ENCODE measurements at regions not wholly inside any gene's neighbourhood (a gene's known extent, or its start where the extent isn't known, plus 50 kb on each side); places are given as distances from the start of the nearest gene placed in this dataset.
"Not testable (repeated sequence)": the region's sequence is repeated elsewhere in the genome, so short reads cannot be mapped to it uniquely, and the experiment has no call there.

DNA sequence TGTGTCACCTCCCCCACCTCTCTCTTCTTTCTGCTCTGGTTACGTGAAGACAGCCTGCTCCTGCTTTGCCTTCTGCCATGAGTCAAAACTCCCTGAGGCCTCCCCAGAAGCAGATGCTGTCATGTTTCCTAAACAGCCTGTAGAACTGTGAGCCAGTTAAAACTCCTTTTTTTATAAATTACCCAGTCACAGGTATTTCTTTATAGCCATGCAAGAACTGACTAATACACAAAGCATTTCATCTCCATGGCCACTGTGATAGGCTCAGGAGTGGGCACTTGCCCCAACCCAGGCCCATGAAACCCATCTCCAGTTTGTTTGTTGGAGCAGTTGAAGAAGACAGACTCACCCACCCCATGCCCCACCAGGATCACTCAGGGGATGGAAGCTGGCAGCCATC lies 253.3 kb upstream of the ISX start:
- DNase-seq (ENCODE audit: insufficient read length, low spot score) (no peak), FAIRE-seq (no peak)
- TF ChIP-seq POU2F2 (IDR thresholded peaks at IDR 0.05; ENCODE audit: low read depth, low read length) = no peak
- no peak for TF ChIP-seq POLR2AphosphoS5 (IDR thresholded peaks at IDR 0.05; ENCODE audit: low read depth, low read length)
- TF ChIP-seq PAX5 (IDR thresholded peaks at IDR 0.05; ENCODE audit: insufficient read depth, low read length, severe bottlenecking) = no peak
- TF ChIP-seq SPI1 (IDR thresholded peaks at IDR 0.05; ENCODE audit: low read depth, low read length) = no peak
- no peak for TF ChIP-seq POLR2A (IDR thresholded peaks at IDR 0.05; ENCODE audit: low read depth, low read length)
- TF ChIP-seq TAF1 (IDR thresholded peaks at IDR 0.05; ENCODE audit: low read depth, low read length) = no peak

DNA sequence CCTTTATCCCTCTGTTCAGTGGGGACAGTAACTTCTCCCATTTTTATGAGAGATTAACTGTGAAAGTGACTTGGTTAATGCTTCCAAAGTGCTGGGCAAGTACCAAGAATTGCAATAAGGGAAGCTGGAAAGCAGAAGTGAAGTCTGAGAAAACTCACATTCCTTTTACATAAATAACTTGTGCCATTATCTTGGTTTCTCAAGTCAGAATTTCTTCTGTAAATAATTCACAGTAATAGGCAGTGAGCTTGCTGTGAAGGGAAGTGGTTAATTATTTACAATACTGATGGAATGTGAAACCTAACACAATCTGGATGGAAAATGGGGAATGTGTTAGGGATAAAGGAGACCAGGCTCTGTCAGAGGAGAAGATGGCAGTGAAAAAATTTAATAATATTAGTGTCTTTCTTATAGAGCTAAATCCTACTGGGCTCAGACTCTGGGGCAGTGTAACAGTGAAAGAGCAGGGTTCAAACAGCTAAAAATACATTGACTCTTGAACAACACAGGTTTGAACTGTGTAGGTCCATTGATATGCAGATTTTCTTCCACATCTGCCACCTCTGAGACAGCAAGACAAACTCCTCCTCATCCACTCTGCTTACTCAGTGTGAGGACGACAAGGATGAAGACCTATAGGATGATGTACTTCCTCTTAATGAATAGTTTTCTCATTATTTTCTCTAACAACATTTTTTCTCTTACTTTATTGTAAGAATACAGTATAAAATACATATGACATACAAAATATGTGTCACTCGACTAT lies 251.5 kb upstream of the ISX start:
- FAIRE-seq (no peak), DNase-seq (ENCODE audit: insufficient read length, low spot score) (no peak)
- TF ChIP-seq SPI1 (IDR thresholded peaks at IDR 0.05; ENCODE audit: low read depth, low read length) (no peak), POLR2A (IDR thresholded peaks at IDR 0.05; ENCODE audit: low read depth, low read length) (no peak), TAF1 (IDR thresholded peaks at IDR 0.05; ENCODE audit: low read depth, low read length) (no peak), POLR2AphosphoS5 (IDR thresholded peaks at IDR 0.05; ENCODE audit: low read depth, low read length) (no peak), POU2F2 (IDR thresholded peaks at IDR 0.05; ENCODE audit: low read depth, low read length) (no peak), PAX5 (IDR thresholded peaks at IDR 0.05; ENCODE audit: insufficient read depth, low read length, severe bottlenecking) (no peak)

- TF ChIP-seq POLR2A (IDR thresholded peaks at IDR 0.05; ENCODE audit: low read depth, low read length) = no peak
- TF ChIP-seq POU2F2 (IDR thresholded peaks at IDR 0.05; ENCODE audit: low read depth, low read length) = no peak
- TF ChIP-seq TAF1 (IDR thresholded peaks at IDR 0.05; ENCODE audit: low read depth, low read length) = no peak
- TF ChIP-seq PAX5 (IDR thresholded peaks at IDR 0.05; ENCODE audit: insufficient read depth, low read length, severe bottlenecking) = no peak
- no peak for TF ChIP-seq SPI1 (IDR thresholded peaks at IDR 0.05; ENCODE audit: low read depth, low read length)
- TF ChIP-seq POLR2AphosphoS5 (IDR thresholded peaks at IDR 0.05; ENCODE audit: low read depth, low read length) = no peak
- no peak for FAIRE-seq
Measured at GRCh38 chr22:34829485-34829884, 236.5 kb upstream of the ISX start.

DNA sequence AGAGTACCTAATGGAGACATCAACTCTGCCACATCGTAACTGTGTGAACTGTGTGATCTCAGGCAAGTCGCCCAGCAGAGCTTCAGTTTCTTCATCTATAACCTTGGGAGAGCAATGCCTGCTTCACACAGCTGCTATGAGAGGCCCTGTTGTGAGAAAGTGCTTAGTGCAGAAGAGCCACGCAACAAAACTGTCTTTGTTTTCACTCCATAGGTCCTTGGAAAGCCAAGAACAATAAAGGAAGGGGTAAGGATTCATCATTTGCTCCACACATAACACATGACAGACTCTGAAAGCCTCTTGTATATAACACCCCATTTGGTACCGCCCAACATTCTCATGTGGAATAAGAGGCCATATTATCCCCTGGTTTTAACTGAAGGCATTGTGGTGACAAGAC lies 231.9 kb upstream of the ISX start:
- DNase-seq (ENCODE audit: insufficient read length, low spot score) (no peak), FAIRE-seq (no peak)
- no peak for TF ChIP-seq POU2F2 (IDR thresholded peaks at IDR 0.05; ENCODE audit: low read depth, low read length)
- TF ChIP-seq SPI1 (IDR thresholded peaks at IDR 0.05; ENCODE audit: low read depth, low read length) = no peak
- no peak for TF ChIP-seq TAF1 (IDR thresholded peaks at IDR 0.05; ENCODE audit: low read depth, low read length)
- no peak for TF ChIP-seq PAX5 (IDR thresholded peaks at IDR 0.05; ENCODE audit: insufficient read depth, low read length, severe bottlenecking)
- no peak for TF ChIP-seq POLR2A (IDR thresholded peaks at IDR 0.05; ENCODE audit: low read depth, low read length)
- no peak for TF ChIP-seq POLR2AphosphoS5 (IDR thresholded peaks at IDR 0.05; ENCODE audit: low read depth, low read length)

More at GRCh38 chr22:34829485-34829884, 236.5 kb upstream of the ISX start:
- no peak for DNase-seq (ENCODE audit: insufficient read length, low spot score)

DNA sequence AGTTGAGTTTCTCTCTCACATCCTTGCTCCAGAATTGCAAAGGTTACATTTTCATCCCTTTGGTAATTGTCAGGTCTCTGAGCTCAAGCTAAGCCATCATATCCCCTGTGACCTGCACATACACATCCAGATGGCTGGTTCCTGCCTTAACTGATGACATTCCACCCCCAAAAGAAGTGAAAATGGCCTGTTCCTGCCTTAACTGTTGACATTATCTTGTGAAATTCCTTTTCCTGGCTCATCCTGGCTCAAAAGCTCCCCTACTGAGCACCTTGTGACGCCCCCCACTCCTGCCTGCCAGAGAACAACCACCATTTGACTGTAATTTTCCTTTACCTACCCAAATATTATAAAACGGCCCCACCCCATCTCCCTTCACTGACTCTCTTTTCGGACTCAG lies 231.4 kb upstream of the ISX start:
- FAIRE-seq; DNase-seq (ENCODE audit: insufficient read length, low spot score): not testable (repeated sequence)

DNA sequence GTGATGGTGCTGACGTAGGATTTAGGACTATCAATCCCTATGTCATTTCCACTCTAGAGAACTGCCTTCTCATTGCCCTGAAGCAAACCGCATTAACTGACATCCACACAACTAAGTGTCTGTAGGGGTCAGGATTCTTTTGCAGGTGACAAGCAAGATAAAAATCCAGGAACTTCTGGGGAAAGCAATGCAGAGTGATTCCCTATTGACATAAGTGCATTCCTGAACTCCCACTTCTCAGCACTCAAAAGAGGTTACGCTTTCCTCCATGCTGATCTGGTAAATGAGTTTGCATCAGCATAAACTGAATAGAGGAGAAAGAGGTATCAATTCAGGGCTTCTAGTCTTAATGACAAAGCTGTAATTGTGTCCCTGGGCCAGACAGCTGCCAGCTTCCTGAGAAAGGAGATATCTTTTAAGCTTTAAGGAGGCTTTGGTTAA lies 224.6 kb upstream of the ISX start:
- FAIRE-seq = no peak
- no peak for TF ChIP-seq POLR2AphosphoS5 (IDR thresholded peaks at IDR 0.05; ENCODE audit: low read depth, low read length)
- TF ChIP-seq TAF1 (IDR thresholded peaks at IDR 0.05; ENCODE audit: low read depth, low read length) = no peak
- TF ChIP-seq POLR2A (IDR thresholded peaks at IDR 0.05; ENCODE audit: low read depth, low read length) = no peak
- no peak for TF ChIP-seq POU2F2 (IDR thresholded peaks at IDR 0.05; ENCODE audit: low read depth, low read length)
- TF ChIP-seq SPI1 (IDR thresholded peaks at IDR 0.05; ENCODE audit: low read depth, low read length) = no peak
- no peak for TF ChIP-seq PAX5 (IDR thresholded peaks at IDR 0.05; ENCODE audit: insufficient read depth, low read length, severe bottlenecking)
- DNase-seq (ENCODE audit: insufficient read length, low spot score) = no peak

DNA sequence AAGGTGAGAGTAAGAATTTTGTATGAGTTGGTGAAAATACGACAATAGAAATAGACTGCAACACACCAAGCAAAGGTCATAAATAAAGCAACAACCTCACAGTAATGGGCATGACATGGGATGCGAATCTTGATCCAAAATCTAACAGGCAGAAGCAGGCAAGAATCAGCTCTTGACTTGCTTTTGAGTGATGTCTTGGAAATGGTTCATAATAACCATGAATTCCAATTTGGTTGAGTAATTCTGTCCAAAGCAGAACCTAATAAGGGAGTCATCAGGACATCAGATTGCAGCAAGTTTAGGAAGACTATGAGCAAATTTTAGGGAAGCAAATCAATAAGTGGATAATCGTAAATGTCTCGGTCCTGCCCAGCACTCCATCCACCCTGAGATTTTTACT lies 224.0 kb upstream of the ISX start:
- no peak for DNase-seq (ENCODE audit: insufficient read length, low spot score)
- FAIRE-seq = no peak
- TF ChIP-seq SPI1 (IDR thresholded peaks at IDR 0.05; ENCODE audit: low read depth, low read length) (no peak), TAF1 (IDR thresholded peaks at IDR 0.05; ENCODE audit: low read depth, low read length) (no peak), POLR2AphosphoS5 (IDR thresholded peaks at IDR 0.05; ENCODE audit: low read depth, low read length) (no peak), PAX5 (IDR thresholded peaks at IDR 0.05; ENCODE audit: insufficient read depth, low read length, severe bottlenecking) (no peak), POU2F2 (IDR thresholded peaks at IDR 0.05; ENCODE audit: low read depth, low read length) (no peak), POLR2A (IDR thresholded peaks at IDR 0.05; ENCODE audit: low read depth, low read length) (no peak)

- no peak for TF ChIP-seq PAX5 (IDR thresholded peaks at IDR 0.05; ENCODE audit: insufficient read depth, low read length, severe bottlenecking)
- TF ChIP-seq TAF1 (IDR thresholded peaks at IDR 0.05; ENCODE audit: low read depth, low read length) = no peak
- TF ChIP-seq POU2F2 (IDR thresholded peaks at IDR 0.05; ENCODE audit: low read depth, low read length) = no peak
- TF ChIP-seq POLR2AphosphoS5 (IDR thresholded peaks at IDR 0.05; ENCODE audit: low read depth, low read length) = no peak
- no peak for TF ChIP-seq SPI1 (IDR thresholded peaks at IDR 0.05; ENCODE audit: low read depth, low read length)
- no peak for TF ChIP-seq POLR2A (IDR thresholded peaks at IDR 0.05; ENCODE audit: low read depth, low read length)
- FAIRE-seq = no peak
- DNase-seq (ENCODE audit: insufficient read length, low spot score) = no peak
Measured at GRCh38 chr22:34842630-34843029, 223.3 kb upstream of the ISX start.

DNA sequence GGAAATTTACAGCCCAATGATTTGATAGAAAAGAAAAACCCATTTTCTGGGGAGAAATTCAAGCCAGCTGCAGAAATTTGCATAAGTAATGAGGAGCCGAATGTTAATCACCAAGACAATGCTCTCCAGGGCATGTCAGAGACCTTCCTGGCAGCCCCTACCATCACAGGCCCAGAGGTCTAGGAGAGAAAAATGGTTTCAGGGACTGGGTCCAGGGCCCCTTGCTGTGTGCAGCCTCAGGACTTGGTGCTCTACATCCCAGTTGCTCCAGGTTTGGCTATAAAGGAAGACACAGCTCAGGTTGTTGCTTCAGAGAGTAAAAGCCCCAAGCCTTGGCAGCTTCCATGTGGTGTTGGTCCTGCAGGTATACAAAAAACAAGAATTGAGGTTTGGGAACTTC lies 222.2 kb upstream of the ISX start:
- not testable (repeated sequence) for DNase-seq (ENCODE audit: insufficient read length, low spot score); FAIRE-seq

DNA sequence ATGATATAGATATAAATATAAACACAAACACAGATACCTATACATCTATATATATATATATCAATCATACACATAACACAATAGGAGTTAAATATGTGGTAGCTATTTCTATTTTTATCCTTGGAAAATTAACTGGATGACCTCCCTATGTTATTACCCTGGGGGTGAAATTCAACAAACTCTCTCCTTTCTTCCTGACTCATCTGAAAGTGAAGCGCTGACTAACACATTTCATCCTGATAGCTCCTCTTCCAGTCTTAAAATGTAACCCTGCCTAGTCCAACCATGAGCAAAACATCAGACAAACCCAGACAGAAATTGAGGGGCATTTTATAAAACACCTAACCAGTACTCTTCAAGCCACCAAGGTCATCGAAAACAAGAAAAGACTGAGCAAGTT lies 220.6 kb upstream of the ISX start:
- DNase-seq (ENCODE audit: insufficient read length, low spot score) (no peak), FAIRE-seq (no peak)
- TF ChIP-seq POU2F2 (IDR thresholded peaks at IDR 0.05; ENCODE audit: low read depth, low read length) (no peak), SPI1 (IDR thresholded peaks at IDR 0.05; ENCODE audit: low read depth, low read length) (no peak), POLR2AphosphoS5 (IDR thresholded peaks at IDR 0.05; ENCODE audit: low read depth, low read length) (no peak), POLR2A (IDR thresholded peaks at IDR 0.05; ENCODE audit: low read depth, low read length) (no peak), TAF1 (IDR thresholded peaks at IDR 0.05; ENCODE audit: low read depth, low read length) (no peak), PAX5 (IDR thresholded peaks at IDR 0.05; ENCODE audit: insufficient read depth, low read length, severe bottlenecking) (no peak)
